Endothelial cell of umbilical vein (primary cell): ENCODE measurements at regions not wholly inside any gene's neighbourhood (a gene's known extent, or its start where the extent isn't known, plus 50 kb on each side); places are given as distances from the start of the nearest gene placed in this dataset.

Source experiments
- BruUV-seq: library from RNA; stranded (reverse); fragments of 400-500 nt; replicated peaks from 2 replicates; lab custom pipeline; 2021; lab: Mats Ljungman, UMichigan
- CTCF ChIA-PET: fragments of 300-600, 350-600 bp; sonication (Branson Sonifier 250); formaldehyde crosslinking; loops from one replicate; lab custom pipeline; 2021; ENCODE audit warnings: antibody characterized with exemption, inconsistent platforms; lab: Charles Lee
- POLR2A ChIA-PET: fragments of 300-600, 350-600 bp; sonication (Branson Sonifier 250); formaldehyde crosslinking; loops from one replicate; lab custom pipeline; 2021; ENCODE audit warnings: antibody characterized with exemption, inconsistent platforms; lab: Charles Lee
- DNase-seq: peaks from one replicate; pipeline ENCODE4 v3.0.0-alpha.2; 2011; ENCODE audit warnings: low read depth, low spot score
- FAIRE-seq: peaks from 2 replicates; lab custom pipeline; 2011; peaks lifted over from hg19 to GRCh38; lab: Jason Lieb, UNC
- H2AFZ ChIP-seq: 2 replicates; pipeline ENCODE4 v1.6.0; 2012; ENCODE audit warnings: low read depth, low read length, control low read depth, inconsistent platforms
- H3K27ac ChIP-seq: 2 replicates; pipeline ENCODE4 v1.5.1; 2011; ENCODE audit warnings: low read depth, mild to moderate bottlenecking, control low read depth, low read length, moderate library complexity; ENCODE audit not compliant: insufficient read depth
- H3K27me3 ChIP-seq, 2 experiments: 2 replicates each; pipeline versions ENCODE4 v1.6.0 to v1.6.1; 2011; ENCODE audit warnings: low read length in 2 of 2, mixed read lengths in 1 of 2; ENCODE audit not compliant: control insufficient read depth in 2 of 2, insufficient read depth in 2 of 2
- H3K36me3 ChIP-seq, 2 experiments: 2 replicates in 1 of 2; 3 replicates in 1 of 2; pipeline ENCODE4 v1.5.1; 2011; ENCODE audit warnings: low read length in 2 of 2, mild to moderate bottlenecking in 1 of 2, moderate library complexity in 1 of 2; ENCODE audit not compliant: control insufficient read depth in 2 of 2, insufficient read depth in 2 of 2; ENCODE audit errors: extremely low read depth in 1 of 2
- H3K4me1 ChIP-seq: 3 replicates; pipeline ENCODE4 v1.5.1; 2011; ENCODE audit warnings: mild to moderate bottlenecking, low read length; ENCODE audit not compliant: control insufficient read depth, insufficient read depth; ENCODE audit errors: extremely low read depth
- H3K4me2 ChIP-seq: 2 replicates; pipeline ENCODE4 v1.6.1; 2011; ENCODE audit warnings: low read length, control low read depth, mixed read lengths; ENCODE audit not compliant: insufficient read depth
- H3K4me3 ChIP-seq, 3 experiments: fragments of 200-600 bp in 1 of 3; sonication (generic), shearing (Covaris generic) in 1 of 3; replicated peaks in 1 of 3; 2 replicates each; pipeline ENCODE4 v1.5.1; 2011 to 2016; ENCODE audit warnings: control low read depth in 3 of 3, low read length in 3 of 3, mild to moderate bottlenecking in 2 of 3, inconsistent platforms in 1 of 3, low read depth in 1 of 3, moderate library complexity in 1 of 3; ENCODE audit not compliant: insufficient read depth in 1 of 3
- H3K79me2 ChIP-seq: 2 replicates; pipeline ENCODE4 v1.6.0; 2012; ENCODE audit warnings: low read length, inconsistent platforms; ENCODE audit not compliant: control insufficient read depth, insufficient read depth
- H3K9ac ChIP-seq: replicated peaks from 2 replicates; pipeline ENCODE3; 2011; ENCODE audit warnings: low read length, control low read depth; ENCODE audit not compliant: insufficient read depth; ENCODE audit errors: extremely low read depth
- H3K9me1 ChIP-seq: replicated peaks from 3 replicates; pipeline ENCODE4 v1.6.0; 2011; ENCODE audit warnings: mild to moderate bottlenecking, low read length; ENCODE audit not compliant: control insufficient read depth, insufficient read depth; ENCODE audit errors: extremely low read depth
- H3K9me3 ChIP-seq: replicated peaks from 2 replicates; pipeline ENCODE4 v1.5.1; 2012; ENCODE audit warnings: low read length, inconsistent platforms; ENCODE audit not compliant: control insufficient read depth, insufficient read depth
- H4K20me1 ChIP-seq: replicated peaks from 2 replicates; pipeline ENCODE3; 2011; ENCODE audit warnings: mild to moderate bottlenecking, low read length; ENCODE audit not compliant: control insufficient read depth, insufficient read depth; ENCODE audit errors: extremely low read depth
- CTCF ChIP-seq, 2 donors: IDR thresholded peaks; 1 replicate in 1 of 2; 2 replicates in 1 of 2; pipeline ENCODE4 v1.5.1; 2011; ENCODE audit warnings: low read length in 2 of 2, mild to moderate bottlenecking in 2 of 2, moderate library complexity in 2 of 2, control low read depth in 1 of 2, inconsistent platforms in 1 of 2, low read depth in 1 of 2; ENCODE audit not compliant: insufficient read depth in 1 of 2; ENCODE audit errors: extremely low read depth in 1 of 2
- EZH2 ChIP-seq: IDR thresholded peaks from 2 replicates; pipeline ENCODE4 v1.6.1; 2012; ENCODE audit warnings: borderline replicate concordance, low read depth, mild to moderate bottlenecking, moderate library complexity, low read length, inconsistent platforms; ENCODE audit not compliant: severe bottlenecking
- FOS ChIP-seq: IDR thresholded peaks from 2 replicates; pipeline ENCODE4 v1.6.1; 2011; ENCODE audit warnings: mild to moderate bottlenecking, low read length, moderate library complexity, borderline replicate concordance; ENCODE audit not compliant: insufficient read depth
- GATA2 ChIP-seq: IDR thresholded peaks from 2 replicates; pipeline ENCODE4 v1.7.0; 2011; ENCODE audit warnings: low read depth, mild to moderate bottlenecking, moderate library complexity, mixed read lengths, low read length; ENCODE audit not compliant: insufficient read length, insufficient read depth
- JUN ChIP-seq: IDR thresholded peaks from 2 replicates; pipeline ENCODE4 v1.6.1; 2011; ENCODE audit warnings: borderline replicate concordance, low read depth; ENCODE audit not compliant: insufficient read length, insufficient read depth
- MYC ChIP-seq: IDR thresholded peaks from one replicate; pipeline ENCODE4 v1.6.1; 2011; ENCODE audit warnings: mild to moderate bottlenecking, low read depth, low read length
- POLR2A ChIP-seq: IDR thresholded peaks from 2 replicates; pipeline ENCODE4 v1.6.1; 2012; ENCODE audit warnings: low read depth, mild to moderate bottlenecking, control low read depth, low read length
- POLR2AphosphoS5 ChIP-seq: IDR thresholded peaks from 2 replicates; pipeline ENCODE4 v1.6.1; 2012; ENCODE audit warnings: low read depth, mild to moderate bottlenecking, control low read depth, low read length, moderate library complexity; ENCODE audit not compliant: insufficient read depth
- dilution Hi-C: fragments of 300-500 bp; cut with MboI; formaldehyde crosslinking; loops from one replicate; pipeline ENCODE4 v1.15.0; 2019; ENCODE audit warnings: low sequenced_read_pairs; ENCODE audit not compliant: extremely low pct_ligation_motif_present
- intact Hi-C: fragments of 100-400 bp; cut with micrococcal nuclease; formaldehyde crosslinking; loops from one replicate; pipeline ENCODE4 v1.10.0; 2022
- TF ChIP-seq, protein P1 (sequence below): IDR thresholded peaks from 2 replicates; pipeline ENCODE4 v1.6.1; 2011; ENCODE audit not compliant: insufficient read depth, insufficient read length

- no peaks in the 10 kb centered on the region for H3K27me3 ChIP-seq
- H3K4me2 ChIP-seq, result no peak overlapping the region
- ChIA-PET CTCF (no interaction called here), POLR2A (no interaction called here)
- no peak for FAIRE-seq
- intact Hi-C loops (no loop called here), dilution Hi-C loops (no loop called here)
- no peaks in the 10 kb centered on the region for H3K9me1 ChIP-seq
- no peak overlapping the region for H3K9ac ChIP-seq
- no peaks in the 10 kb centered on the region for H3K9me3 ChIP-seq
- DNase-seq, result no peak
- no peaks in the 10 kb centered on the region for H3K79me2 ChIP-seq
- H3K36me3 ChIP-seq, result no peaks in the 10 kb centered on the region
- no peak overlapping the region for H3K27ac ChIP-seq
- no peaks in the 10 kb centered on the region for H4K20me1 ChIP-seq
- no peak overlapping the region for H3K4me3 ChIP-seq
- no TSS peak for BruUV-seq
- no peak overlapping the region for H2AFZ ChIP-seq
- TF ChIP-seq CTCF (IDR thresholded peaks at IDR 0.05; ENCODE audit: extremely low read depth in 1 of 2, insufficient read depth in 1 of 2, low read depth in 1 of 2, low read length in 2 of 2), result no peak
- no peaks in the 10 kb centered on the region for H3K4me1 ChIP-seq
Observed at GRCh38 chr4:34850421-34850820, 1393.9 kb downstream of the ARAP2 start.

DNA sequence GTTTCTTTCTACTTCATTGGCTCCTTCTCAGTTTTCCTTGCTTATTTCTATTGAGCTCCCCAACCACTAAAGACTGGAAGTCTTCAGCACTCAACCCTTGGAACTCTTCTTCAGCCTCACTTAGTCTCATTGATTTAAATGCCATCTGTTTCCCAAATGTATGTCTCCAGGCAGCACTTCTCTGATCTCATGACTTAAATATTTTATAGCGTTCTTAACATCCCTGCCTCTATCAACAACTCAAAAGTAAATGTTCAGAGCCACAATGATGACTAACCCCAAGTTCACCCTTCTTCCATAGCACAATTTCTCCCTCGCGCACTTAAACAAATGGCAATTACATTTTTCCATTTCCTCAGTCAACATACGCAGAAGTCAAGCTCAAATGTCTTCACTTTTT is 1393.3 kb downstream of the ARAP2 start:
- intact Hi-C loops, result no loop called here
- Histone ChIP-seq H3K9me1 (no peaks in the 10 kb centered on the region), H3K4me1 (no peaks in the 10 kb centered on the region), H3K9me3 (no peaks in the 10 kb centered on the region), H2AFZ (no peak overlapping the region), H3K4me3 (no peak overlapping the region), H3K4me2 (no peak overlapping the region), H3K79me2 (no peaks in the 10 kb centered on the region), H3K9ac (no peak overlapping the region), H3K27me3 (no peaks in the 10 kb centered on the region), H4K20me1 (no peaks in the 10 kb centered on the region), H3K36me3 (no peaks in the 10 kb centered on the region), H3K27ac (no peak overlapping the region)
- TF ChIP-seq POLR2AphosphoS5 (no peak), FOS (no peak), MYC (no peak), JUN (no peak), CTCF (IDR thresholded peaks at IDR 0.05; ENCODE audit: extremely low read depth in 1 of 2, insufficient read depth in 1 of 2, low read depth in 1 of 2, low read length in 2 of 2) (no peak), EZH2 (no peak), GATA2 (no peak), POLR2A (no peak)
- TF ChIP-seq, protein P1, sequence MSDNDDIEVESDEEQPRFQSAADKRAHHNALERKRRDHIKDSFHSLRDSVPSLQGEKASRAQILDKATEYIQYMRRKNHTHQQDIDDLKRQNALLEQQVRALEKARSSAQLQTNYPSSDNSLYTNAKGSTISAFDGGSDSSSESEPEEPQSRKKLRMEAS, result no peak
- FAIRE-seq, result no peak
- ChIA-PET POLR2A (no interaction called here), CTCF (no interaction called here)
- no peak for DNase-seq
- no TSS peak for BruUV-seq
- dilution Hi-C loops, result no loop called here
